Head of caudate nucleus (tissue), 42 donors: ENCODE measurements at regions not wholly inside any gene's neighbourhood (a gene's known extent, or its start where the extent isn't known, plus 50 kb on each side); places are given as distances from the start of the nearest gene placed in this dataset.
"Not testable (repeated sequence)": the region's sequence is repeated elsewhere in the genome, so short reads cannot be mapped to it uniquely, and the experiment has no call there.

Experiments used
- DNase-seq, 42 donors: peaks; one replicate each; pipeline versions ENCODE4 v3.0.0 to v3.0.0-alpha.2; 2020 to 2021; ENCODE audit warnings: mixed read lengths in 7 of 42
- intact Hi-C: fragments of 100-400 bp; cut with DNase I; formaldehyde crosslinking; loops from one replicate; pipeline ENCODE4 v1.15.0; 2022

DNA sequence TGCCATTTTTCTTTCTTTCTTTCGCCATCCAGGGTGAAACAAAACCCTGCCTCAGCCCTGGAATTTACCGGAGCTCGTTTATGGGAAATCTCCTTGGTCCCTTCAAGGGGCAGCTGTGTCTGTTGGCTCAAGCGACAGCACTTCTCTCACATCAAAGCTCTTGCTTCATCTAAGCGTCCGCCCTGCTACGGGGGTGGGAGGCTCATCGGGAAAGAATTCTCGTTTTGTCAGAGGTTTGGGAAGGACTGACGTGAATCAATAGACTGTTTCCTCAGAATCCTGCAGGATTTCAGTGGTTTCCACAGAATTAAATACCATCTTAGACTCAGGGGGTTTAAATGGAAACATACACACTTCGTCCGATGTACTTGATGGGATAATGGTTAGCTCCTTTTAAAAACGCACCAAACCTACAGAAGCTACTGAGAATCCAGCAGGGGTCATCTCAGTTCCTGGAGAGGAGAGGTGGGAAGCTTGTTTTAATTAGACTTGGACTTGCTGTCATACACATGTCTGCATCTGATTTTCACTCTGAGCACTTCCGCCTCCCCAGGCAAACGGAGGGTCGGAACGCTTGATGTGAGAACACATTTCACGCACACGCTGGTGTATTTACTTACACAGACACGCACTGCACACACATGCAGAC, 91.6 kb downstream of the ASB1 start:
- no peak for DNase-seq
- intact Hi-C loops, result no loop called here

- no peak for DNase-seq
- intact Hi-C loops, result no loop called here
These were observed 92.1 kb downstream of the ASB1 start for GRCh38 chr2:238518821-238519186.

- intact Hi-C loops, result no loop called here
- DNase-seq, result no peak
These were observed 93.7 kb downstream of the ASB1 start for GRCh38 chr2:238520359-238520886.

DNA sequence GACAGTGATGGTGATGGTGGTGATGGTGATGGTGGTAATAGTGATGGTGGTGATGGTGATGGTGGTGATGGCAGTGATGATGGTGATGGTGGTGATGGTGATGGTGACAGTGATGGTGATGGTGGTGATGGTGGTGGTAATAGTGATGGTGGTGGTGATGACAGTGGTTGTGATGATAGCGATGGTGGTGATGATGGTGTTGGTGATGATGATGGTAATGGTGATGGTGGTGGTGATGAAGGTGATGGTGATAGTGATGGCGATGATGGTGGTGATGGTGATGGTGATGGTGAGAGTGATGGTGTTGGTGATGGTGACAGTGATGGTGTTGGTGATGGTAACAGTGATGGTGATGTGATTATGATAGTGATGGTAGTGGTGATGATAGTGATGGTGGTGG, 94.3 kb downstream of the ASB1 start:
- intact Hi-C loops, result no loop called here
- DNase-seq, result no peak

DNA sequence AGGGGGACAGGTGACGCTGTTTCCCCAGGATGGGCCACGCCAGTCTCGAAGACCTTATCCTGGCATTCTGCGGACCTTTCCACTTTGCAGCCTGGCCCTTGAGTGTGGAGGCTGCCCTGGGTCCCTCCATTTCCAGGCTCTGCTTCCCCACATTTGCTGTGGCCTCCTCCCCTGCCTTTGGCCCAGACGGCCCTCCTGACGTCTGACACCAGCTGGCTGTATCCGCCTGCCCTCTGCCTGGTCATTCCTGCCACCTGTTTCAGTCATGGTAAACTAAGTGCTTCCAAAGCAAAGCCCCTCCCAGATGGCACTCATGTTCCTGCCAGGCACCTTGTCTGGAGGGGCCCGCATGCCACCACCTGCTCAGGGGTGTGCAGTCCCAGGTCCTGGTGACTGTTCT, 95.1 kb downstream of the ASB1 start:
- DNase-seq, result no peak
- intact Hi-C loops, result no loop called here

- intact Hi-C loops, result no loop called here
- no peak for DNase-seq
These were observed 96.7 kb downstream of the ASB1 start for GRCh38 chr2:238523158-238524110.

- DNase-seq, result no peak
- intact Hi-C loops, result no loop called here
These were observed 97.8 kb downstream of the ASB1 start for GRCh38 chr2:238524426-238524983.

DNA sequence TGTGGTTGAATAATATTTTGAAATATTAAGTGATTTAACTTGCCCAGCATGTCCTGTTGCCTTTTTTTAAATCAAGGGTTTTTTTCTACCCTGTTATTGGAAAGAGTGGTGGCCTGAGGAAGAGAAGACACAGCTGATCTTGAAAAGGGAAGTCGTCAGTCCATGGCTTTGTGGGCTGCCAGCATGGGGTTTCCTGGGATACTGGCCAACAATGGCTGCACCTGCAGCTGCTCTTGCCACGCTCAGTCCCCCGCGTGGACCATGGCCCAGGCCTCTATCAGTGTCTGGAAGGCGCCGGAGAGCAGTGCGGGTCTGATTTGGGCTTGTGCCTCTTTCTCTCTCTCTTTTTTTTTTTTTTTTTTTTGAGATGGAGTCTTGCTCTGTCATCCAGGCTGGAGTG, 99.3 kb downstream of the ASB1 start:
- intact Hi-C loops, result no loop called here
- DNase-seq, result no peak

- intact Hi-C loops, result no loop called here
- DNase-seq, result no peak
These were observed 100.8 kb downstream of the ASB1 start for GRCh38 chr2:238527565-238527964.

GRCh38 chr2:238528953-238529781, 102.4 kb downstream of the ASB1 start:
- intact Hi-C loops, result no loop called here
- no peak for DNase-seq

DNA sequence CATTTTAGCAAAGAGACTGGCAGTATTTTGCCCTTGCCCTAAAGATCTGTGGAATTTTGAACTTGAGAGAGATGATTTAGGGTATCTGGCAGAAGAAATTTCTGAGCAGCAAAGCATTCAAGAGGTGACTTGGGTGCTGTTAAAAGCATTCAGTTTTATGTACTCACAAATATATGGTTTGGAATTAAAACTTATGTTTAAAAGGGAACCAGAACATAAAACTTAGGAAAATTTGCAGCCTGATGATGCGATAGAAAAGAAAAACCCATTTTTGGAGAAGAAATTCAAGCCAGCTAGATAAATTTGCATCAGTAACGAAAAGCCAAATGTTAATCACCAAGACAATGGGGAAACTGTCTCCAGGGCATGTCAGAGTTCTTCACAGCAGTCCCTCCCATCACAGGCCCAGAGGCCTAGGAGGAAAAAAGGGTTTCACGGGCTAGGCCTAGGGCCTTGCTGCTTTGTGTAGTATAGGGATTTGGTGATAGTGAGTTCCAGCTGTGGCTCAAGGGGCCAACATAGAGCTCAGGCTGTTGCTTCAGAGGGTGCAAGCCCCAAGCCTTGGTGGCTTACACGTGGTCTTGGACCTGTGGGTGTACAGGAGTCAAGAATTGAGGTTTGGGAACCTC, 104.4 kb downstream of the ASB1 start:
- intact Hi-C loops, DNase-seq: not testable (repeated sequence)

DNA sequence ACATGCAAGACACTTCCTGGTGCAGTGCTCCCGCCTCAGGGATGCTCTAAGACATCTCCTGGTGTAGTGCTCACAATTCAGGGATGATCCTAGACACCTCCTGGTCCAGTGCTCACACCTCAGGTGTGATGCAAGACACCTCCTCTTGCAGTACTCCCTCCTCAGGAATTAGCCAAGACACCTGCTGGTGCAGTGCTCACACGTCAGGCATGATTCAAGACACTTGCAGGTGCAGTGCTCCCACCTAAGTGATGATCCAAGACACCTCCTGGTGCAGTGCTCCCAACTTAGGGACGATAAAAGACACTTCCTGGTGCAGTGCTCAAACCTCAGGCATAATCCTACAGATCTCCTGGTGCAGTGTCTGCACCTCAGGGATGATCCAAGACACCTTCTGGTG, 117.0 kb downstream of the ASB1 start:
- intact Hi-C loops, DNase-seq: not testable (repeated sequence)

GRCh38 chr2:238548902-238549462, 122.3 kb downstream of the ASB1 start:
- intact Hi-C loops, result no loop called here
- no peak for DNase-seq

DNA sequence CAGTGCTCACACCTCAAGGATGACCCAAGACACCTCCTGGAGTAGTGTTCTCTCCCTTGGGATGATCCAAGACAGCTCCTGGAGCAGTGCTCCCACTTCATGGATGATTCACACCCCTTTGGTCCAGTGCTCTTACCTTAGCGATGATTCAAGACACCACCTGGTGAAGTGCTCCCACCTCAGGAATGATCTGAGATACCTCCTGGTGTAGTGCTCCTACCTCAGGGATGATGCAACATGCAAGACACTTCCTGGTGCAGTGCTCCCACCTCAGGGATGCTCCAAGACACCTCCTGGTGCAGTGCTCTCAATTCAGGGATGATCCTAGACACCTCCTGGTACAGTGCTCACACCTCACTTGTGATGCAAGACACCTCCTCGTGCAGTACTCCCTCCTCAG, 123.1 kb downstream of the ASB1 start:
- intact Hi-C loops, result no loop called here
- DNase-seq, result no peak

- no peak for DNase-seq
- intact Hi-C loops, result no loop called here
These were observed 124.4 kb downstream of the ASB1 start for GRCh38 chr2:238551091-238551490.

GRCh38 chr2:238552226-238552625, 125.5 kb downstream of the ASB1 start:
- intact Hi-C loops, result no loop called here
- DNase-seq, result no peak

DNA sequence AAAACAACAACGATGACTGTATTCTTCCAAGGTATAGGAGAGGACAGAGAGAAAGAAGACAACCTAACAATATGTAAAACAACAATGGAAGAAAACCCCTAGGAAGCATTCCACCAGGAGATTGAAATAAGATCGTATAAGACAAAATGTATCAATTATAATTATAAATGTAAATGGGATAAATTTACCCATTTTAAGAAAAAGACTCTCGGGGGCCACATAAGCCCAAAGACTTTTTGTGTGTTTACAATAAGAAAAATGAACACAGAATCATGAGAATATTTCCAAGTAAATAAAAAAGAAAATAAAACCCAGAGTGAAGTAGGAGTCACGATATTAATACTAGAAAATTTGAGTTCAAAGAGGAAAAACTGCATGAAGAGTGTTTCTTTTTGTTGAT, 126.4 kb downstream of the ASB1 start:
- intact Hi-C loops, result no loop called here
- no peak for DNase-seq

GRCh38 chr2:238554468-238555315, 128.0 kb downstream of the ASB1 start:
- intact Hi-C loops, result no loop called here

More at GRCh38 chr2:238554468-238555315, 128.0 kb downstream of the ASB1 start:
- DNase-seq, result no peak
